Kidney (tissue), 13 donors: ENCODE measurements at regions not wholly inside any gene's neighbourhood (a gene's known extent, or its start where the extent isn't known, plus 50 kb on each side); places are given as distances from the start of the nearest gene placed in this dataset.

ENCODE experiments used
- DNase-seq, 5 donors: peaks; one replicate each; pipeline ENCODE4 v3.0.0-alpha.2; 2013 to 2020
- FAIRE-seq: peaks from 2 replicates; lab custom pipeline; 2012; peaks lifted over from hg19 to GRCh38; lab: Jason Lieb, UNC
- H3K27ac ChIP-seq, 2 donors: one replicate each; pipeline ENCODE4 v1.7.0; 2013; ENCODE audit warnings: low read depth in 2 of 2, low read length in 2 of 2, inconsistent platforms in 1 of 2
- H3K27me3 ChIP-seq: one replicate; pipeline ENCODE4 v1.7.1; 2013; ENCODE audit warnings: low read length, inconsistent platforms; ENCODE audit not compliant: control insufficient read depth, insufficient read depth
- H3K36me3 ChIP-seq, 3 donors: one replicate each; pipeline versions ENCODE4 v1.7.0 to v1.7.1; 2013; ENCODE audit warnings: low read length in 3 of 3, control low read depth in 1 of 3, inconsistent platforms in 1 of 3; ENCODE audit not compliant: insufficient read depth in 3 of 3, control insufficient read depth in 2 of 3
- H3K4me1 ChIP-seq, 3 donors: one replicate each; pipeline versions ENCODE4 v1.7.0 to v1.7.1; 2013; ENCODE audit warnings: low read length in 3 of 3, inconsistent platforms in 1 of 3, low read depth in 1 of 3; ENCODE audit not compliant: control insufficient read depth in 2 of 3, insufficient read depth in 2 of 3
- H3K4me3 ChIP-seq, 3 donors: one replicate each; pipeline versions ENCODE4 v1.7.0 to v1.8.1; 2013; ENCODE audit warnings: low read length in 3 of 3, control low read depth in 1 of 3, inconsistent platforms in 1 of 3
- H3K9ac ChIP-seq, 3 donors: one replicate each; pipeline versions ENCODE4 v1.7.0 to v1.7.1; 2013; ENCODE audit warnings: low read length in 3 of 3, control low read depth in 1 of 3, inconsistent platforms in 1 of 3
- H3K9me3 ChIP-seq, 3 donors: one replicate each; pipeline versions ENCODE4 v1.7.0 to v1.7.1; 2013; ENCODE audit warnings: low read length in 3 of 3, control low read depth in 1 of 3, inconsistent platforms in 1 of 3; ENCODE audit not compliant: control insufficient read depth in 2 of 3, insufficient read depth in 1 of 3
- CTCF ChIP-seq: IDR thresholded peaks from 3 replicates; pipeline ENCODE4 v1.5.1; 2012; ENCODE audit warnings: mild to moderate bottlenecking, moderate library complexity, borderline replicate concordance; ENCODE audit not compliant: insufficient read depth; ENCODE audit errors: extremely low read depth
- intact Hi-C: fragments of 100-400 bp; cut with DNase I; formaldehyde crosslinking; loops from one replicate; pipeline ENCODE4 v1.11.1; 2022
- donor health status: control.
- donor health status: control.
- donor health status: control.
- donor health status: control.
- donor health status: control.
- donor health status: DM: yes; HTN: yes; CAD: no.
- donor health status: Normal renal cell carcinoma (clear cell type).

- no peak for FAIRE-seq
- Histone ChIP-seq H3K9ac (no peak overlapping the region), H3K4me3 (no peak overlapping the region), H3K27ac (no peak overlapping the region), H3K4me1 (no peaks in the 10 kb centered on the region), H3K36me3 (no peaks in the 10 kb centered on the region), H3K9me3 (no peaks in the 10 kb centered on the region), H3K27me3 (no peaks in the 10 kb centered on the region)
- intact Hi-C loops: no loop called here
- no peak for TF ChIP-seq CTCF
- DNase-seq: no peak
These were observed 470.5 kb upstream of the ONECUT1 start for GRCh38 chr15:53260647-53261046.

- intact Hi-C loops: no loop called here
- no peak overlapping the region for H3K27ac ChIP-seq
- TF ChIP-seq CTCF: no peak
- H3K27me3 ChIP-seq: no peaks in the 10 kb centered on the region
- H3K4me1 ChIP-seq: no peaks in the 10 kb centered on the region
- no peak for DNase-seq
- no peak for FAIRE-seq
- no peak overlapping the region for H3K9ac ChIP-seq
- no peaks in the 10 kb centered on the region for H3K9me3 ChIP-seq
- no peaks in the 10 kb centered on the region for H3K36me3 ChIP-seq
- H3K4me3 ChIP-seq: no peak overlapping the region
These were observed 466.3 kb upstream of the ONECUT1 start for GRCh38 chr15:53256457-53256856.

- intact Hi-C loops: no loop called here
- no peak for TF ChIP-seq CTCF
- Histone ChIP-seq H3K9ac (no peak overlapping the region), H3K27me3 (no peaks in the 10 kb centered on the region), H3K27ac (no peak overlapping the region), H3K36me3 (no peaks in the 10 kb centered on the region), H3K4me1 (no peaks in the 10 kb centered on the region), H3K9me3 (no peaks in the 10 kb centered on the region), H3K4me3 (no peak overlapping the region)
- DNase-seq (no peak), FAIRE-seq (no peak)
These were observed 465.9 kb upstream of the ONECUT1 start for GRCh38 chr15:53256043-53256442.

GRCh38 chr15:53251996-53252395 lies 461.9 kb upstream of the ONECUT1 start:
- no peaks in the 10 kb centered on the region for H3K36me3 ChIP-seq
- intact Hi-C loops: no loop called here
- no peak overlapping the region for H3K4me3 ChIP-seq
- no peak overlapping the region for H3K27ac ChIP-seq
- FAIRE-seq: no peak
- DNase-seq: peak in 2 of 5 donors; percentile 8 to 11
- no peaks in the 10 kb centered on the region for H3K4me1 ChIP-seq
- H3K9ac ChIP-seq: no peak overlapping the region
- no peaks in the 10 kb centered on the region for H3K27me3 ChIP-seq
- no peak for TF ChIP-seq CTCF
- no peaks in the 10 kb centered on the region for H3K9me3 ChIP-seq
